ENCODE measurements at regions not wholly inside any gene's neighbourhood (a gene's known extent, or its start where the extent isn't known, plus 50 kb on each side); places are given as distances from the start of the nearest gene placed in this dataset.

- TF ChIP-seq REST (IDR thresholded peaks at IDR 0.05; ENCODE audit: insufficient read depth in 1 of 2, low read depth in 2 of 2, low read length in 2 of 2) (no peak), POLR2AphosphoS5 (IDR thresholded peaks at IDR 0.05; ENCODE audit: low read depth, low read length) (no peak), TAF1 (IDR thresholded peaks at IDR 0.05; ENCODE audit: borderline replicate concordance, insufficient read depth, low read length) (no peak), SIN3A (IDR thresholded peaks at IDR 0.05; ENCODE audit: borderline replicate concordance, insufficient read depth, low read length) (no peak)
These were observed 122.7 kb upstream of the SESN3 start for GRCh38 chr11:95353706-95354105.
